H1 (cell line): ENCODE measurements at regions not wholly inside any gene's neighbourhood (a gene's known extent, or its start where the extent isn't known, plus 50 kb on each side); places are given as distances from the start of the nearest gene placed in this dataset.

ENCODE experiments used
- CTCF ChIA-PET: fragments of 300-600 bp; sonication (Branson Sonifier 250); formaldehyde crosslinking; loops from one replicate; lab custom pipeline; 2021; ENCODE audit not compliant: partially characterized antibody; lab: Charles Lee
- POLR2A ChIA-PET: fragments of 300-600 bp; sonication (Branson Sonifier 250); formaldehyde crosslinking; loops from one replicate; lab custom pipeline; 2021; ENCODE audit warnings: inconsistent platforms; ENCODE audit not compliant: partially characterized antibody; lab: Charles Lee
- DNase-seq, 2 experiments: peaks; one replicate each; pipeline versions ENCODE4 v3.0.0 to v3.0.0-alpha.2; 2010 to 2022; ENCODE audit warnings: low spot score in 2 of 2, low read depth in 1 of 2, mixed read lengths in 1 of 2
- FAIRE-seq: peaks from 2 replicates; lab custom pipeline; 2011; peaks lifted over from hg19 to GRCh38; lab: Jason Lieb, UNC
- H2AFZ ChIP-seq: 2 replicates; pipeline ENCODE4 v1.8.1; 2012; ENCODE audit warnings: low read length, inconsistent platforms
- H2AK5ac ChIP-seq: 2 replicates; pipeline ENCODE4 v1.6.1; 2013; ENCODE audit warnings: low read depth, low read length
- H2BK120ac ChIP-seq: replicated peaks from 2 replicates; pipeline ENCODE3; 2013; ENCODE audit warnings: low read depth, low read length, inconsistent platforms
- H2BK12ac ChIP-seq: 2 replicates; pipeline ENCODE4 v1.6.1; 2013; ENCODE audit warnings: low read depth, low read length
- H2BK15ac ChIP-seq: 2 replicates; pipeline ENCODE4 v1.6.1; 2013; ENCODE audit warnings: low read length
- H2BK20ac ChIP-seq: 2 replicates; pipeline ENCODE4 v1.6.1; 2013; ENCODE audit warnings: low read length
- H2BK5ac ChIP-seq: 2 replicates; pipeline ENCODE4 v1.6.1; 2013; ENCODE audit warnings: low read depth, low read length
- H3K14ac ChIP-seq: 2 replicates; pipeline ENCODE4 v1.6.1; 2013; ENCODE audit warnings: inconsistent platforms; ENCODE audit not compliant: insufficient read length
- H3K18ac ChIP-seq: 2 replicates; pipeline ENCODE4 v1.6.1; 2013; ENCODE audit warnings: low read length; ENCODE audit errors: extremely low read depth
- H3K23ac ChIP-seq: 2 replicates; pipeline ENCODE4 v1.6.1; 2013; ENCODE audit warnings: inconsistent platforms; ENCODE audit not compliant: insufficient read length
- H3K23me2 ChIP-seq: 2 replicates; pipeline ENCODE4 v1.6.1; 2013; ENCODE audit warnings: low read depth, low read length
- H3K27ac ChIP-seq: 2 replicates; pipeline ENCODE4 v1.6.1; 2011; ENCODE audit warnings: low read depth, low read length, inconsistent platforms
- H3K27me3 ChIP-seq, 4 experiments: replicated peaks in 1 of 4; 1 replicate in 1 of 4; 2 replicates in 3 of 4; pipeline versions ENCODE4 v1.6.1 to v1.8.1; 2011 to 2013; ENCODE audit warnings: low read length in 3 of 4, mild to moderate bottlenecking in 3 of 4, inconsistent platforms in 2 of 4, mixed read lengths in 2 of 4, moderate library complexity in 1 of 4; ENCODE audit not compliant: control insufficient read depth in 3 of 4, insufficient read depth in 3 of 4; ENCODE audit errors: extremely low read depth in 1 of 4
- H3K36me3 ChIP-seq, 4 experiments: 2 replicates each; pipeline versions ENCODE4 v1.6.1 to v1.8.1; 2011 to 2013; ENCODE audit warnings: mild to moderate bottlenecking in 4 of 4, low read length in 3 of 4, moderate library complexity in 2 of 4, control low read depth in 1 of 4, inconsistent platforms in 1 of 4; ENCODE audit not compliant: insufficient read depth in 4 of 4, control insufficient read depth in 2 of 4
- H3K4ac ChIP-seq: replicated peaks from 2 replicates; pipeline ENCODE3; 2013; ENCODE audit warnings: low read length, low read depth, mixed read lengths, inconsistent platforms; ENCODE audit not compliant: insufficient read length
- H3K4me1 ChIP-seq, 4 experiments: replicated peaks in 1 of 4; 1 replicate in 1 of 4; 2 replicates in 3 of 4; pipeline versions ENCODE4 v1.6.1 to v1.8.1; 2011 to 2013; ENCODE audit warnings: low read length in 3 of 4, inconsistent platforms in 2 of 4, mixed read lengths in 1 of 4; ENCODE audit not compliant: insufficient read depth in 4 of 4, control insufficient read depth in 3 of 4
- H3K4me2 ChIP-seq, 2 experiments: 2 replicates each; pipeline versions ENCODE4 v1.6.1 to v1.8.1; 2011 to 2013; ENCODE audit warnings: low read depth in 2 of 2, low read length in 2 of 2, control low read depth in 1 of 2, inconsistent platforms in 1 of 2, mild to moderate bottlenecking in 1 of 2; ENCODE audit not compliant: insufficient read depth in 1 of 2
- H3K4me3 ChIP-seq, 4 experiments: fragments of 200-600, 300-600 bp in 1 of 4; sonication (generic), shearing (Covaris generic), sonication (Bioruptor Twin) in 1 of 4; 2 replicates each; pipeline versions ENCODE4 v1.5.1 to v1.8.1; 2011 to 2016; ENCODE audit warnings: low read length in 4 of 4, low read depth in 3 of 4, control low read depth in 2 of 4, inconsistent platforms in 2 of 4, mild to moderate bottlenecking in 2 of 4, mixed read lengths in 1 of 4, moderate library complexity in 1 of 4; ENCODE audit not compliant: insufficient read depth in 2 of 4; ENCODE audit errors: extremely low read depth in 1 of 4
- H3K56ac ChIP-seq: replicated peaks from 2 replicates; pipeline ENCODE3; 2013; ENCODE audit warnings: low read depth, mild to moderate bottlenecking, mixed read lengths, low read length, inconsistent platforms; ENCODE audit not compliant: insufficient read length
- H3K79me1 ChIP-seq: 2 replicates; pipeline ENCODE4 v1.6.1; 2013; ENCODE audit warnings: low read depth, low read length, control low read depth
- H3K79me2 ChIP-seq, 2 experiments: 2 replicates each; pipeline versions ENCODE4 v1.6.1 to v1.8.1; 2012 to 2013; ENCODE audit warnings: low read length in 2 of 2, mild to moderate bottlenecking in 2 of 2, inconsistent platforms in 1 of 2; ENCODE audit not compliant: insufficient read depth in 2 of 2, control insufficient read depth in 1 of 2
- H3K9ac ChIP-seq, 4 experiments: replicated peaks in 1 of 4; 1 replicate in 1 of 4; 2 replicates in 3 of 4; pipeline versions ENCODE4 v1.6.1 to v1.8.1; 2011 to 2013; ENCODE audit warnings: low read depth in 3 of 4, low read length in 3 of 4, control low read depth in 2 of 4, mild to moderate bottlenecking in 2 of 4, moderate library complexity in 2 of 4, inconsistent platforms in 1 of 4; ENCODE audit errors: extremely low read depth in 1 of 4
- H3K9me3 ChIP-seq, 2 experiments: 2 replicates each; pipeline versions ENCODE4 v1.6.1 to v1.8.1; 2012 to 2013; ENCODE audit warnings: mild to moderate bottlenecking in 2 of 2, moderate library complexity in 2 of 2, control low read depth in 1 of 2, inconsistent platforms in 1 of 2, low read depth in 1 of 2, low read length in 1 of 2, mixed read lengths in 1 of 2; ENCODE audit not compliant: insufficient read depth in 2 of 2
- H4K20me1 ChIP-seq, 2 experiments: replicated peaks in 1 of 2; 2 replicates each; pipeline versions ENCODE3 to v1.8.1; 2011 to 2013; ENCODE audit warnings: inconsistent platforms in 2 of 2, low read length in 2 of 2, mild to moderate bottlenecking in 1 of 2; ENCODE audit not compliant: insufficient read depth in 2 of 2, control insufficient read depth in 1 of 2
- H4K5ac ChIP-seq: 2 replicates; pipeline ENCODE4 v1.6.1; 2013; ENCODE audit warnings: low read length, low read depth, mixed read lengths, inconsistent platforms; ENCODE audit not compliant: insufficient read length
- H4K8ac ChIP-seq: 2 replicates; pipeline ENCODE4 v1.8.0; 2013; ENCODE audit warnings: mild to moderate bottlenecking, moderate library complexity, low read length, inconsistent platforms; ENCODE audit not compliant: insufficient read depth; ENCODE audit errors: extremely low read depth
- H4K91ac ChIP-seq: replicated peaks from 2 replicates; pipeline ENCODE3; 2013; ENCODE audit warnings: low read length, mixed read lengths, inconsistent platforms; ENCODE audit not compliant: insufficient read length
- KDM5A ChIP-seq: fragments of 200-600 bp; IDR thresholded peaks from 2 replicates; pipeline ENCODE4 v1.7.1; 2012; ENCODE audit warnings: mild to moderate bottlenecking, low read length, inconsistent platforms, mixed read lengths
- WGBS, 2 experiments: shearing (Covaris generic) in 1 of 2; methylation state at CpG; one replicate each; pipeline versions ENCODE4 v1.1.6 to v1.1.7; 2013 to 2015; ENCODE audit warnings: low lambda C conversion rate in 2 of 2, mixed read lengths in 2 of 2, inconsistent platforms in 1 of 2, low coverage in 1 of 2, missing lambda C conversion rate in 1 of 2; ENCODE audit not compliant: insufficient replicate concordance in 2 of 2, insufficient coverage in 1 of 2, insufficient read length in 1 of 2; ENCODE audit errors: extremely low coverage in 1 of 2, missing lambda C conversion rate in 1 of 2; 5-methylcytosine and 5-hydroxymethylcytosine counted together

DNA sequence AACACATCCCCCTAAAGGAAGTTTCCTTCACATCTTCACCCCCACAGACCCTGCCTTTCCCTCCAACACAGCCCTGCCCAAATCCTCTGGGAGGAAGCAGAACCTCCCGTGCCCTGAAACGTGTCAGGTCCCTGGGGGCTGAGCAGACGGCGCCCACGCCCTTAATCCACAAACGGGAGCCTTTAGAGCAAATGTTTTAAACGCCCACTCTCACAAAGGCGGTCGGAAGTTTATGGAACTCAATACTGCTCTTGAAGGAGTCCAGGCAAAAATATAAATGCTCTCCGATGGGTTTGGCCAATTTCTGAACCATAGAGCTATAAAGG is 237.1 kb upstream of the AFDN start (continued):
- TF ChIP-seq KDM5A: no peak
- TF ChIP-seq, all 59 proteins: peak for 0

DNA sequence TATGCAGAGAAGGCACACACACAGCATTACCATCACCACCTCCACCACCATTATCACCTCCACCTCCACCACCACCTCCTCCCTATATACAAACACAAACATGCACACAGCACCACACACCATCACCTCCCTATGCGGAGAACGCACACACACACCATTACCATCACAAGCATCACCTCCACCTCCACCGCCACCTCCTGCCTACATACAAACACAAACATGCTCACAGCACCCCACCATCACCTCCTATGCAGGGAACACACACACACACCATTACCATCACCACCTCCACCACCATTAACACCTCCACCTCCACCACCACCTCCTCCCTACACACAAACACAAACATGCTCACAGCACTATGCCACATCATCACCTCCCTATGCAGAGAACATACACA is 236.5 kb upstream of the AFDN start:
- no peaks in the 10 kb centered on the region; a peak in 1 of 4 replicates for H3K9me3 ChIP-seq

More for the DNA sequence above, 236.5 kb upstream of the AFDN start:
- H4K20me1 ChIP-seq: peaks cover 0 to 8% of the 10 kb centered on the region in 2 experiments
- no peak overlapping the region for H3K14ac ChIP-seq
- H3K4me1 ChIP-seq: no peaks in the 10 kb centered on the region
- H2AK5ac ChIP-seq: peak overlapping the region; percentile 91; the same call in 1 of the 2 replicates
- no peak overlapping the region for H3K4me3 ChIP-seq
- peak overlapping the region; percentile 63 for H2BK15ac ChIP-seq
- no peaks in the 10 kb centered on the region for H3K79me1 ChIP-seq
- H2BK12ac ChIP-seq: peak overlapping the region; percentile 3; the same call in 1 of the 2 replicates
- DNase-seq: no peak
- H2BK5ac ChIP-seq: no peak overlapping the region
- H2BK120ac ChIP-seq: peak overlapping the region; percentile 33
- H3K27ac ChIP-seq: no peak overlapping the region
- H3K9ac ChIP-seq: no peak overlapping the region
- H3K4ac ChIP-seq: no peak overlapping the region
- H3K4me2 ChIP-seq: no peak overlapping the region
- CTCF ChIA-PET: no interaction called here
- 93% methylated on average over 3 of the region's 3 CpGs; no CpG with 5 or more reads in 1 of the 2 experiments for WGBS, 2 experiments
- POLR2A ChIA-PET: no interaction called here
- no peak overlapping the region for H2AFZ ChIP-seq
- peaks cover 13% of the 10 kb centered on the region; the same call in 1 of the 2 replicates for H3K23me2 ChIP-seq
- H3K23ac ChIP-seq: no peak overlapping the region
- no peak for FAIRE-seq
- H4K8ac ChIP-seq: no peak overlapping the region
- no peak overlapping the region for H3K18ac ChIP-seq
- no peak overlapping the region for H4K5ac ChIP-seq
- no peaks in the 10 kb centered on the region for H3K36me3 ChIP-seq
- H3K27me3 ChIP-seq: no peaks in the 10 kb centered on the region
- H3K56ac ChIP-seq: peak overlapping the region; percentile 90
- H3K79me2 ChIP-seq: no peaks in the 10 kb centered on the region
- peak overlapping the region; percentile 47 for H4K91ac ChIP-seq
- no peak overlapping the region for H2BK20ac ChIP-seq
